ENCODE measurements at regions not wholly inside any gene's neighbourhood (a gene's known extent, or its start where the extent isn't known, plus 50 kb on each side); places are given as distances from the start of the nearest gene placed in this dataset.
"Not testable (repeated sequence)": the region's sequence is repeated elsewhere in the genome, so short reads cannot be mapped to it uniquely, and the experiment has no call there.

DNA sequence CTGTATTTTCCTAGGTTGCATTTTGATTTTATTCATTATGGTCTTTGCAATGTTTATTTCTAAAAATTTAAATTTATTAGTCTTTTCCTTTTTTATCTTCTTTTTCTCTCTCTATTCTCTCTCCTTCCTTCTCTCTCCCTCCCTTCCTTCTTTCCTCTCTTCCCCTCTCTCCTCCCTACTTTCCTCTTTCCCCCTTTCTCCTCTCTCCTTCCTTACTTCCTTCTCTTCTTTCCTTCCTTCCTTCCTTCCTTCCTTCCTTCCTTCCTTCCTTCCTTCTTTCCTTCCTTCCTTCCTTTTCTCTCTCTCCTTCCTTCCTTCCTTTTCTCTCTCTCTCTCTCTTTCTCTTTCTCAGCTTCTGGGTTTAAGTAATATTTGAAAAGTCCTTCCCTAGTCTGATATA is 72.8 kb upstream of the RASGRF1 start:
- Histone ChIP-seq H3K9me3 (no peaks in the 10 kb centered on the region), H3K4me3 (no peak overlapping the region), H3K4me1 (no peaks in the 10 kb centered on the region), H3K27me3 (ENCODE audit: low read depth) (no peaks in the 10 kb centered on the region), H3K36me3 (replicated peaks) (no peaks in the 10 kb centered on the region)
- in situ Hi-C loops (cut with MboI; ENCODE audit: low sequenced_read_pairs), result no loop called here
- no peak for DNase-seq (ENCODE audit: low spot score in 2 of 2)

DNA sequence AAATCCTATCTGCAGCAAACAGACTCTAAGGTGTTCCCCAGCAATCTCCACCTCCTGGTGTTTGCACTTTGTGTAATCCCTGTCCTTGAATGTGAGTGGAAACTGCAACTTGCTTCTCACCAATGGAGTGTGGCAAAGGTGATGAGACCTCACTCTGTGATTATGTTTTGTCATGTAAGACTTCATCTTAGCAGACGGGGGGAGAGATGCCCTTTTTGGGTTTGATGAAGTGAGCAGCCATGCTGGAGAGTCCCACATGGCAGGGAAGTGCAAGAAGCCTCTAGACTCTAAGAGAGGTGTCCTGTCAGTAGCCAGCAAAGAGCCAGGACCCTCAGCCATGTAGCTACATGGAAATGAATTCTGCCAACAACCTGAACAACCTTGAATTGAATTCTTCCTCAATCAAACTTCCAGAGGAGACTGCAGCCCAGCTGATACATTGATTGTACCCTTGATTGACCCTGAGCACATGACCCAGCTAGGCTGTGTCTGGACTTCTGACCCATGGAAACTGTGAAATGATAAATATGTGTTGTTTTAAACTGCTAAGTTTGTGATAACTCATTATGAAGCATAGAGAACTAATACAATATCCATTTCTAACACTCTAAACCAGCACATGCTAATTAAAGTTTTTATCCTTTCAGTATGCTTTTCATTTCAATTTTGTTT is 71.4 kb upstream of the RASGRF1 start:
- no peak for DNase-seq (ENCODE audit: low spot score in 2 of 2)
- no peaks in the 10 kb centered on the region for H3K36me3 ChIP-seq (replicated peaks)
- H3K27me3 ChIP-seq (ENCODE audit: low read depth), result no peaks in the 10 kb centered on the region
- no peaks in the 10 kb centered on the region for H3K9me3 ChIP-seq
- no peak overlapping the region for H3K4me3 ChIP-seq
- in situ Hi-C loops (cut with MboI; ENCODE audit: low sequenced_read_pairs), result no loop called here
- no peaks in the 10 kb centered on the region for H3K4me1 ChIP-seq

DNA sequence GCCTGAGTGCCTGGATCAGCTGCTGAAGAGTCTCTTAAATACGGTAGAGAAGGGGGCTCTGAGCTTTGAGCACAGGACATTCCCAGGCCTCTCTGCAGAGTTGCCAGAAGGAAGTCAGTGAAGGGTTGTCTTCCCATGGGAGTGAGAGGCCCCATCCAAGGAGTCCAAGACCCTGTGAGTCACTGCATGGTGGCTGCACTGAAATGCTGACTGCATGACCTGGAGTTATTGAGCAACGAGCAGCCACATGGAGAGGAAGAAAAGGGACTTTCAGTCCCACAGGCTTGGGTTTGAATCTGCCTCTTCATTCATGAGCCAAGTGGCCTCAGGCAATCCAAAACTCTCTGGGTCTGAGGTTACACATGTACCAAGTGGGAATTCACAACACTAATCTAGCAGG is 69.6 kb upstream of the RASGRF1 start:
- H3K27me3 ChIP-seq (ENCODE audit: low read depth), result no peaks in the 10 kb centered on the region
- H3K4me1 ChIP-seq, result no peaks in the 10 kb centered on the region
- DNase-seq (ENCODE audit: low spot score in 2 of 2), result no peak
- no peak overlapping the region for H3K4me3 ChIP-seq
- in situ Hi-C loops (cut with MboI; ENCODE audit: low sequenced_read_pairs), result no loop called here
- H3K36me3 ChIP-seq (replicated peaks), result no peaks in the 10 kb centered on the region
- H3K9me3 ChIP-seq, result no peaks in the 10 kb centered on the region

DNA sequence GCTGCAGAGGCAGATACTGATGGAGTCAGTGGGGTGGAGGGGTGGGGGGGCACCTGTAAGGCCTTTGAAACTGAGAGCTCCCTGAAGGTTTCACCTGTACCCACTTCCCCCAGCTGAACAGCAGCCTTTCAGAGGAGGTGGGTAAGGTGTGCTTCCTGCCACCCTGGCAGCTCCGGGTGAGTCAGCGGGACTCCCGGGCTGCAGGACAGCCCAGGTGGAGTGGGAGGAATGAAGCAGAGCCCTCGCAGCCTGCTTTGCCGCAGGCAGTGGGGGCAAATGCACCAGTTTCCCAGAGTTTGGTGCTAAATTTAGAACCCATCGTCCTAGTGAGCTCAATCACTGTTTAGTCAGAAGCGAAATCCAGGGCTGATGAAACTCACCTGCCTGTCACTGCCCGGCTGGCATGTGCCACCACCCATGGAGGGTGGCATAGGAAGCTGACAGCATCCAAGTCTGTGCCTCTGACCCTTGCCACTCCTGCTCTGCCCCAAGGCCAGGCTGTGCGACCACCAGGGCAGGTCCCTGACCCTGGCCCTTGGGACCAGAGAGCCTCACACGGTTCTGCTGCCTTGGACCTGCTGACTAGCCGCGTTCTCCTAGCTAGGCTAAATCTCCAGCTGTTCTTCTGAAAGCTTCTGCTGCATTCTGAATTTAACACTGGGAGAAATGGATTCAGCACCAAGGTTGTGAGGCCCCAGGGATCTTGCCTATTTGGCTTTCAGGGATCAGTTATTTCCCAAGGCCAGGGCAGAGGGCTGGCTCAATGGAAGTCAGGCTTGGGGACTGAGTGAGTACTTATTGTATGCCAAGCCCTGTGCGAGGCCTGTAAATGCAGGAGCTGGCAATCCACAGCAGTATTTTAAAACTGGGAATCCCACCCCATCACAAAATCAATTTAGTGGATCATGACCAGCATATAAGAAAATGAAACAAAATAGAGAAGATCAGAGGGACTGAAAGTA is 67.3 kb upstream of the RASGRF1 start:
- Histone ChIP-seq H3K9me3 (no peaks in the 10 kb centered on the region), H3K36me3 (replicated peaks) (no peaks in the 10 kb centered on the region), H3K27me3 (ENCODE audit: low read depth) (peaks cover 12% of the 10 kb centered on the region; the same call in 1 of the 2 replicates), H3K4me1 (no peaks in the 10 kb centered on the region), H3K4me3 (no peak overlapping the region)
- in situ Hi-C loops (cut with MboI; ENCODE audit: low sequenced_read_pairs), result no loop called here
- no peak for DNase-seq (ENCODE audit: low spot score in 2 of 2)

DNA sequence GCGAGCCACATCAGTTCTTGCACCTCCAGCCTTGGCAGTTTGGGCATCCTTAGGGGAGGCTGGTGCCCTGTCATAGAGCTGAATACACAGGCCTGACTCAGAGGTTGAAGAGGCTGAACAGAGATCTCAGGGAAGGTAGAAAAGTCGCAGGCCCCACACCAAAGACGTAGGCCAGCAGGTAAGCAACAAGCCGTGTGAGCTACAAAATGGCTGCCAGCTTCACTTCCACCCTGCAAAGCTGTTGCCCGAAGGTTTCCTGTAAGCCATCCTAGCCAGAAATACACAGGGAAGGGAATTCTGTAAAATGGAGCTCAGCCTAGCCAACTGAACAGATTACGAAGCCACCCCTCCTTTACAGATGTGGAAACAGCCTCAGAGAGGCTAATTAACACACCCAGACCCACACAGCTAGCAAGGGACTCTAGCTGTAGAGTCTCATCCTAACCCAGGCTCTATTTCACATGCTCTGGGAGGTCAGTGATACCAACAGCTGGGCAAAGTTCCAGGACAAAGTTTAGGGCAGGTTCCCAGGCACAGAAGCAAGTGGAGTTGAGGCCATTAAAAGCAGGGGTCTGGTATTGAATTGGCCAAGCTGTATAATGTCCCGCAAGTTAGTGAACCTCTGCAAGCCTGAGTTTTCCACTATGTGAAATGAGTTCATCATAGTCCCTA is 66.3 kb upstream of the RASGRF1 start:
- Histone ChIP-seq H3K4me1 (no peaks in the 10 kb centered on the region), H3K36me3 (replicated peaks) (no peaks in the 10 kb centered on the region), H3K4me3 (no peak overlapping the region), H3K9me3 (no peaks in the 10 kb centered on the region), H3K27me3 (ENCODE audit: low read depth) (peaks cover 16% of the 10 kb centered on the region; the same call in 1 of the 2 replicates)
- DNase-seq (ENCODE audit: low spot score in 2 of 2), result no peak
- in situ Hi-C loops (cut with MboI; ENCODE audit: low sequenced_read_pairs), result no loop called here

DNA sequence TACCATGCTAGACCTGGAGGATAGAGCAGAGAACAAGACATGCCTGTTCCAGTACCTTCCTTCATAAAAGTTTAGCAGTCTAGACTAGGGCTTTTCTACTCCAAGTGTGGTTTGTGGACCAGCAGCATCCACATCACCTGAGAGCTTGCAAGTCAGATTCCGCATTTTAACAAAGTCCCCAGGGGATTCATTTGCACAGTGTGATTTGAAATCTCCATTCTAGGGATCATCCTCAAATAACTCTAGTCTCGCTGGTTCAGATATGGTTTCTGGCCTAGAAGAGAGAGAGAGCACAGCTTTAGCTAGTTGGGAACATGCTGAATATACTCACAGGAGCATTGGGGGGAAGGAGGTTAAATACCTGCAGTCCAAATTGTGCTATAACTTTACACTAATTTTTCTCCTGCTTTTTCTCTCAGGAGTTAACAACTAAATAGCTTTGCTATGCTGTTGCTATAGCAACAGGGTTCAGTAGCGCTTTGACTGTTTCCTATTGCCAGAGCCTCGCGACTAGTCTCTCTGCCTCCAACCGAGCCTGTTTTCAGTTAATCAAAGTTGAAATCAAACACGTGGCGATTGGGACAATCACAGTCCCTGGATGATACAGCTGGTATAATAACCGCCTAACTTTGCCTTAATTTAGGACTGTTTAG is 64.0 kb upstream of the RASGRF1 start:
- Histone ChIP-seq H3K4me1 (no peaks in the 10 kb centered on the region), H3K9me3 (peaks cover 2% of the 10 kb centered on the region; the same call in 1 of the 2 replicates), H3K4me3 (no peak overlapping the region), H3K27me3 (ENCODE audit: low read depth) (peaks cover 16% of the 10 kb centered on the region; the same call in 1 of the 2 replicates), H3K36me3 (replicated peaks) (no peaks in the 10 kb centered on the region)
- in situ Hi-C loops (cut with MboI; ENCODE audit: low sequenced_read_pairs), result no loop called here
- DNase-seq (ENCODE audit: low spot score in 2 of 2), result peak in 1 of 2 experiments; percentile 31

DNA sequence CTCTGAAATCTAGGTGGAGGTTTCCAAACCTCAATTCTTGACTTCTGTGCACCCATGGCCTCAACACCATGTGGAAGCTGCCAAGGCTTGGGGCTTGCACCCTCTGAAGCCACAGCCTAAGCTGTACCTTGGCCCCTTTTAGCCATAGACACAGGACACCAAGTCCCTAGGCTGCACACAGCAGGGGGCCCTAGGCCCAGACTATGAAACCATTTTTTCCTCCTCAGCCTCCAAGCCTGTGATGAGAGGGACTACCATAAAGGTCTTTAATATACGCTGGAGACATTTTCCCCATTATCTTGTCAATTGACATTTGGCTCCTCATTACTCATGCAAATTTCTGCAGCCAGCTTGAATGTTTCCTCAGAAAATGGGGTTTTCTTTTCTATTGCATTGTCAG is 53.7 kb upstream of the RASGRF1 start:
- H3K9me3 ChIP-seq; DNase-seq (ENCODE audit: low spot score in 2 of 2); H3K36me3 ChIP-seq (replicated peaks); H3K4me1 ChIP-seq; in situ Hi-C loops (cut with MboI; ENCODE audit: low sequenced_read_pairs); H3K4me3 ChIP-seq; H3K27me3 ChIP-seq (ENCODE audit: low read depth): not testable (repeated sequence)

DNA sequence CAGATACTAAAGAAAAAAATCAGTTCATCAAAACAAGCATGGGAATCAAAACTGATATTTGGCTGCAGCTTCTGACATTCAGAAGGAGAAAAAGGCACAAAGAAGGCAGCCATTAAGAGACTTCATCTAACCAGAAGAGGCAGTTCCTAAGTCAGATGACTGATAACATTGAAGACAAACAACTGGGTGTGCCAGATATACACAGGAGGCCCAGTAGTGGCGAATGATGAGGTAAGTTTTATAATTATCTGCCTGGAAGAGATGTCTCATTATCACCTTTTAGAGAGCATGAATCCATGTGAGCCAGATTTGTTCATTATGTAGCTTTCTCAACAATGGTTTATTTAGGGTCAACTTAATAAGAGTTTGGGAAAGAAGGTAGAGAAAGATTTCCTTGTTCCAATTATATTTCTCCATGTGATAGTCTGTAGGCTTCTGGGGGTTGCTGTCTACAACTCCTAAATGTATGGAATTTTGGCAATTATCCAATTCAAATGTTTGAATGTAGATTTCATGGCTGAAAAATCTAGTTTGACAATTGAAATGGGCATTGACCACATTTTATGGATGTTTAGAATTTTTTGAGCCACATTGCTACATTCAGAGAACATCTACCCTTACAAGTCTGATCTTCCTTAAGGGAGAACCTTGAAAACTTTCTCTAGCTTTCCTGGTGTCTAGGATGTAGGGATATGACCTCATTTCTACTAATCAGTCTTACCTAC is 50.4 kb upstream of the RASGRF1 start:
- Histone ChIP-seq H3K4me1 (no peaks in the 10 kb centered on the region), H3K4me3 (no peak overlapping the region), H3K9me3 (peaks cover 5% of the 10 kb centered on the region; the same call in 1 of the 2 replicates), H3K27me3 (ENCODE audit: low read depth) (peaks cover 8% of the 10 kb centered on the region), H3K36me3 (replicated peaks) (no peaks in the 10 kb centered on the region)
- DNase-seq (ENCODE audit: low spot score in 2 of 2), result no peak
- in situ Hi-C loops (cut with MboI; ENCODE audit: low sequenced_read_pairs), result no loop called here

Measured in HAP-1 (cell line).